Activated naive CD8-positive, alpha-beta T cell treated with anti-CD3 and anti-CD28 coated beads, Interleukin-2, amount 10 ng/mL, durations not matched to agents 7 days and 5 days (primary cell): ENCODE measurements at regions not wholly inside any gene's neighbourhood (a gene's known extent, or its start where the extent isn't known, plus 50 kb on each side); places are given as distances from the start of the nearest gene placed in this dataset.

ENCODE experiments used
- ATAC-seq: fragments of 150-1000 bp; cut with Tn5 transposase; one replicate; pipeline ENCODE4 v1.10.0; 2021; ENCODE audit warnings: low read depth, moderate library complexity
- POLR2A ChIA-PET: fragments of 350-600 bp; sonication (Branson Sonifier 250); formaldehyde crosslinking; loops from one replicate; lab custom pipeline; 2021; ENCODE audit warnings: antibody characterized with exemption; lab: Charles Lee
- DNase-seq: peaks from one replicate; pipeline ENCODE4 v3.0.0; 2021
- H3K27ac Mint-ChIP-seq: one replicate; pipeline ENCODE4 v1.8.0; 2022; ENCODE audit warnings: mild to moderate bottlenecking, mixed read lengths
- H3K27me3 Mint-ChIP-seq: one replicate; pipeline ENCODE4 v1.8.0; 2022; ENCODE audit warnings: mild to moderate bottlenecking, moderate library complexity, mixed read lengths
- H3K36me3 Mint-ChIP-seq: one replicate; pipeline ENCODE4 v1.8.0; 2021; ENCODE audit warnings: mild to moderate bottlenecking, mixed read lengths
- H3K4me1 Mint-ChIP-seq: one replicate; pipeline ENCODE4 v1.8.0; 2021; ENCODE audit warnings: mixed read lengths
- H3K4me3 Mint-ChIP-seq: one replicate; pipeline ENCODE4 v1.8.0; 2022; ENCODE audit warnings: mild to moderate bottlenecking, moderate library complexity, mixed read lengths
- H3K9me3 Mint-ChIP-seq: one replicate; pipeline ENCODE4 v1.8.0; 2021; ENCODE audit warnings: mixed read lengths

DNA sequence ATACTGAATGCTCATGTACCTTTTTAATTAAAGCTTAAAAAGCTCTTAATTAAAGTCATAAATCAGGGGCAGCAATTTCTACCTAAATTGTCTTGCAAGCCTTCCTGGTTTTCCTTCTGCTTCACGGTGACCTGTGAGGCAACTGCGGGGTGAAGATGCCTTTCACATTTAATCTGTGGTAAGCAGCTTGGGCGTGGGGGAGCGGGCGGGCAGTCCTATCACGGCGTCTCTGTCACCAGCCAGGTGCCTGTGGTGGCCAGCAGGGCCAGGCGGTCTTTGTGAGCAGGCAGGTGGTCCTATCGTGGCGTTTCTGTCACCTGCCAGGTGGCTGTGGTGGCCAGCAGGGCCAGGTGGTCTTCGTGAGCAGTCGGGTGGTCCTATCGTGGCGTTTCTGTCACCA is 269.2 kb upstream of the PPP2R2D start:
- no peak for ATAC-seq
- Mint-ChIP-seq H3K36me3 (no peaks in the 10 kb centered on the region), H3K4me3 (no peak overlapping the region), H3K27ac (no peak overlapping the region), H3K27me3 (no peaks in the 10 kb centered on the region), H3K9me3 (no peaks in the 10 kb centered on the region), H3K4me1 (no peaks in the 10 kb centered on the region)
- POLR2A ChIA-PET, result no interaction called here
- DNase-seq, result no peak

DNA sequence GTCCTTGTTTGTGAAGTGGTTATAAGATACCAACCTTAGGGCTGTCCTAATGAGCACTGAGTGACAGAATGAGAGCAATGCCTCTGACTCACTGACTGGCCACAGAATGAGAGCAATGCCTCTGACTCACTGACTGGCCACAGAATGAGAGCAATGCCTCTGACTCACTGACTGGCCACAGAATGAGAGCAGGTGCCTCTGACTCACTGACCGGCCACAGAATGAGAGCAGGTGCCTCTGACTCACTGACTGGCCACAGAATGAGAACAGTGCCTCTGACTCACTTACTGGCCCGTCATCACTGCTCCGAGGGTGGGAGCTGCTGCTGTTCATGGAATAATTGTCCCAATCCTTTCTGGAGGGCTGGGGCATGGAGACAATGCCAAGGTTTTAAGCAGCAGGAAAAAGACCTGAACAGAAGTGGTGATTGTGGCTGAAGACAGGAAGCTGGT is 265.2 kb upstream of the PPP2R2D start:
- Mint-ChIP-seq H3K27me3 (no peaks in the 10 kb centered on the region), H3K4me3 (no peak overlapping the region), H3K36me3 (no peaks in the 10 kb centered on the region), H3K4me1 (no peaks in the 10 kb centered on the region), H3K9me3 (peaks cover 3% of the 10 kb centered on the region), H3K27ac (no peak overlapping the region)
- POLR2A ChIA-PET, result no interaction called here
- no peak for ATAC-seq
- no peak for DNase-seq

DNA sequence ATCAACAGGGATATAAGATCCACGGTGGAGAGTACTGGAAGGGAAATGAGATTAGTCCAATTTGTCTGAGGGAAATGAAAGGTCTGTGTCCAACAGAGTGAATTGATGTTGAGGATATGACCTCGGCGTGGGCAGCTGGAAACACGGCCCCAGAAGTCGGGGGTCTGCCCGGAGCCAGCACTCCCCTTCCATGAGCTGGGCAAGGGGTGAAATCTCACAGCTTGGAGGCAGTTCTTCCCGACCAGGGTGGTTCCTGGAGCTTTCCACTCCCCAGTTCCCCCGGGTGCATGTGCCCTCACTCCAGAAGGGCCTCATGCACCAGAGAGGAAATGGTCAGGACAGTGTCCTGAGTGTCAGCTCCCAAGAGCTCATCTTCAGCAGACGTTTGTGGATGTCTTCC is 264.7 kb upstream of the PPP2R2D start:
- no peak overlapping the region for H3K27ac Mint-ChIP-seq
- POLR2A ChIA-PET, result no interaction called here
- no peak overlapping the region for H3K4me3 Mint-ChIP-seq

DNA sequence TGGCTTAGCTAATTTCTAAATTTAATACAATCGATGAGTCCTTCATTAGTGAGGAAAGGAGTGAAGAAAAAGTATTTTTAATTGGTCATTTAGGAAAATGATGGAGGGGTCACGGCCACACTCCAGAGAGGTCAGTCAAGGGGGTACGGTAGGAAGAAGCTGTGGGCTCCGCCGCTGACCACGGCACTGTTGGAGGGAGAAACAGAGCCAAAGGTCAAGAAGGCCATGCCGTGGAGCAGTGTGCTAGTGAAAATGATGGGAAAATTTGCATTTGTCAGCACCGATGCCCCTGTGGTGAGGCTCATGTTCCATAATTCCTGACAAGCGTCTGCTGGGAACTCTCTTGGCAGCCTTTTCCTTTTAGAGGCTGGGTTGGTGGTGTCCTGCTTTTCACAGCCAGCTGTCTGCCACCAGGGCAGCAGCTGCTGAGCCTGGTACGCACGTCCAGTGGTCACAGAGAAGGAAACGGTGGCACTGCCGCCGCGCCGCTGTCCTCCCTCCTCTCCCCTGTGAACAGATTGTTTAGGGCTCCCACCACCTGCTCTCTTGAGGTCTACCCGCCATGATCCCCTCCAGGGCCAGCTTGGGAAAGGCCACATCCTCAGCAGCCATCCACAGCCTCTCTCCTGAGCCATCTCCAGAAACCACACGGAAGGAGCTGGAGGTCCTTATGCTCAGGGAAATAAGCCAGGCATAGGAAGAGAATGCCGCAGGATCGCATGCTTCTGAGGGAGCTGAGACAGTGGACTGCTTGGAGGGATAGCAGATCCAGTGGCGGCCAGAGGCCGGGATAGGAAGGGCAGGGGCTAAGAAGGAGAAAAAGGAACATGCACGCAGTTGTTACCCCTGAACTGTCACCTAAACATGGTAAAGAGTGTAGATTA is 263.7 kb upstream of the PPP2R2D start:
- peaks cover 3% of the 10 kb centered on the region for H3K4me1 Mint-ChIP-seq
- POLR2A ChIA-PET, result no interaction called here
- H3K4me3 Mint-ChIP-seq, result no peak overlapping the region
- peaks cover 3% of the 10 kb centered on the region for H3K9me3 Mint-ChIP-seq
- DNase-seq, result no peak
- ATAC-seq, result no peak
- H3K36me3 Mint-ChIP-seq, result no peaks in the 10 kb centered on the region
- H3K27ac Mint-ChIP-seq, result no peak overlapping the region
- no peaks in the 10 kb centered on the region for H3K27me3 Mint-ChIP-seq

More for the DNA sequence above, 264.7 kb upstream of the PPP2R2D start:
- Mint-ChIP-seq H3K27me3 (no peaks in the 10 kb centered on the region), H3K9me3 (peaks cover 3% of the 10 kb centered on the region), H3K4me1 (peaks cover 3% of the 10 kb centered on the region), H3K36me3 (no peaks in the 10 kb centered on the region)
- ATAC-seq (no peak), DNase-seq (no peak)

DNA sequence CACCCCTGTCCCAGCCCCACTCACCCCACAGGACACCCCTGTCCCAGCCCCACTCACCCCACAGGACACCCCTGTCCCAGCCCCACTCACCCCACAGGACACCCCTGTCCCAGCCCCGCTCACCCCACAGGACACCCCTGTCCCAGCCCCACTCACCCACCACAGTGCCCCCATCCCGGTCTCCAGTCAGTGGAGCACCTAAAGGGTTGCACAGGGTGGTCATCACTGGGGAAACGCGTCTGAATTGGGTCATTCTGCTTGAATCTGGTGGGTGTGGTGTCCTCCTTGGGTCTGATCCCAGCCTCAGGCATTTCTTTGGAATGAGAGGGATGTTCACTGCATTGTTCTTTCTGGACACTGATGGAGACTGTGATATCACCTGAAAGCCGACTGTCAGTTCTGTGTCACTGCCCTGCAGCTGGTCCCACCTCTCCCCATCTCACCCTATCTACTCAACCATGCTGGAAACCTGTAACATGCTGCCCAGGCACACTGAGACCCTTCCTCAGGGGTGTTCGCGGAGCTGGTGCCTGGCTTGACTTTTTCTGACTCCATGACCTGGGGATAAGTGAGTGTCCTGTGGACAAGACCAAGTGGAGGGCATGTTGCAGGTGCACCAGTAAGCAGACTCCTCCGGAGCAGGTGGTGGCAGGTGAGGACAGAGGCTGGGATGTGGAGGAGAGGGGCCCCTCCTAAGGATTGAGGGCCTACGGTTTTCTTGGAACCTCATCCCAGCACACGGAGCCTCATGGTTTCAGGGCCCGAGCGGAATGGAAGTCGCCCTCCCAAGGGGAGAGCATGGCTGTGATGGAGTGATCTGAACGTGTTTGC is 262.5 kb upstream of the PPP2R2D start:
- POLR2A ChIA-PET, result no interaction called here
- peaks cover 3% of the 10 kb centered on the region for H3K4me1 Mint-ChIP-seq
- no peak overlapping the region for H3K4me3 Mint-ChIP-seq
- DNase-seq, result no peak
- no peak overlapping the region for H3K27ac Mint-ChIP-seq
- no peaks in the 10 kb centered on the region for H3K36me3 Mint-ChIP-seq
- peaks cover 3% of the 10 kb centered on the region for H3K9me3 Mint-ChIP-seq
- H3K27me3 Mint-ChIP-seq, result no peaks in the 10 kb centered on the region
- no peak for ATAC-seq

DNA sequence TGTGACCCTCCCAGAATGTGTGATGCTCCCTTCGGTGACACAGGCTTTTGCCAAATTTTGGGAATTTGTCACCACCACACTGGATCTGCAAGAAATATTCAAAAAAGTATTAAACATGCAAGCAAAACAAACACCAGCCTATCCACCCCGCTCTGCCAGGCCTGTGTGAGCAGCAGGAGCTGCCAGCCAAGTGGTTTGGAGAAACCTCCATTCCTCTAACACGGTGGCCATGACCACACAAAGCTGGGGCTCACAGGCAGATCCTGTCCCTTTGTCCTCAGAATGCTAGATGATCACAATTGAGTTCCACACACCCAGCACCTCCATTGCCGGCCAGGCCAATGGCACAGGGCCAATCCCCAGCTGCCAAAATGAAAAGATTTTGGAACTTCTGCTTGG is 261.9 kb upstream of the PPP2R2D start:
- DNase-seq (no peak), ATAC-seq (no peak)
- Mint-ChIP-seq H3K27ac (no peak overlapping the region), H3K27me3 (no peaks in the 10 kb centered on the region), H3K4me1 (peaks cover 3% of the 10 kb centered on the region), H3K4me3 (no peak overlapping the region), H3K36me3 (no peaks in the 10 kb centered on the region), H3K9me3 (peaks cover 3% of the 10 kb centered on the region)
- POLR2A ChIA-PET, result no interaction called here

DNA sequence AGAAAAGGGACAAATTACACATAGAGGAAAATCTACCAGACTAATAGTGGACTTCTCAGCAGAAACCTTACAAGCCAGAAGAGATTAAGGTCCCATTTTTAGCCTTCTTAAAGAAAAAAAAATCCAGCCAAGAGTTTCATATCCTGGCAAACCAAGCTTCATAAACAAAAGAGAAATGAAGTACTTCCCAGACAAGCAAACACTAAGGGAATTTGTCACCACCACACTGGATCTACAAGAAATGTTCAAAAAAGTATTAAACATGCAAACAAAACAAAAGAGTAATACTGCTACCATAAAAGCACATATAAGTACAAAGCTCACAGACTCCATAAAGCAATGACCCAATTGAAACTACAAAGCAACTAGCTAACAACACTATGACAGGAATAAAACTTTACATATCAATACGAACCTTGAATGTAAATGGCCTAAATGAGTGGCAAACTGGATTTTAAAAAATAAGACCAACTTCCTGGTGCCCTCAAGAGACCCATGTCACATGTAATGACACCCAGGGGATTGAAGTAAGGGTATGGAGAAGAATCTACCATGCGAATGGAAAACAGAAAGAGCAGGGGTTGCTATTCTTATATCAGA is 260.7 kb upstream of the PPP2R2D start:
- DNase-seq, result no peak
- Mint-ChIP-seq H3K4me3 (no peak overlapping the region), H3K9me3 (peaks cover 3% of the 10 kb centered on the region), H3K36me3 (no peaks in the 10 kb centered on the region), H3K27me3 (no peaks in the 10 kb centered on the region), H3K27ac (no peak overlapping the region), H3K4me1 (peaks cover 3% of the 10 kb centered on the region)
- ATAC-seq, result no peak
- POLR2A ChIA-PET, result no interaction called here

DNA sequence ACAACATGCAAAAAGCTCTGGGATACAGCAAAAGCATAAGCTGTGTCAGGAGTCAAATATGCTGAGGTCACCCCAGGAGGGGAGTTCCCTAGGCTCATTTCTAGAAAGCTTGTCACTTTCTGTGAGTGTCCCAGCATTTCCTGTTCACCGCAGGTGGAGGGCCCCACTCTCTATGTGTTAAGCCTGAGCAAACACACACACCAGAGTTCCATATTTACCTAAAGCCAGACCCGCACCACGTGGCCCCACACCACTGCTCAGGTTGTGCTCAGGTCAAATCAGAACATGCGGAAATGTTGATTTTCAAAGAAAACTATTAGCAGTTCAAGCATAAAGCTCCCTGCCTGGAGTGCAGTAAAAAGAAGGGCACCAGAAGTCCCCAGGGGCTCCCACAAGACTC is 259.6 kb upstream of the PPP2R2D start:
- Mint-ChIP-seq H3K27ac (no peak overlapping the region), H3K4me1 (peaks cover 3% of the 10 kb centered on the region), H3K36me3 (no peaks in the 10 kb centered on the region), H3K9me3 (peaks cover 3% of the 10 kb centered on the region), H3K4me3 (no peak overlapping the region), H3K27me3 (no peaks in the 10 kb centered on the region)
- POLR2A ChIA-PET, result no interaction called here
- DNase-seq (no peak), ATAC-seq (no peak)

DNA sequence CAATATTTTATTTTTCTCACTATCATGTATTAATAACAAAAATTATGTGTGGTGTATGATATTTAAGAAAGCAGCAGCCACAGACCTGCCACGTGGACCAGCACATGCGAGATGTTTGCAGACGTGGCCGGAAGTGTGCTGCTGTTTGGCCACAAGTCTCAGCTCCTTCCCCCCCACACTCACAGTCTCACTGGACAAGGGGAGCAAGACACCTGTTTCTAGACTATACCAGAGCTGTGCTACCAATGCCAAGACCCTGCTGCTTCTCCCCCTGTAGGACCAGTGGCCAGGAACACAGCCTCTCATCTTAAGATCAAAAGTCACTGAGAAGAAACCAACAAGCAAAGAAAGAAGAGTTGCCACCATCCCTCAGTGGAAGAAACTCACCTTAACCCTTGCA is 258.9 kb upstream of the PPP2R2D start:
- no peak for DNase-seq
- Mint-ChIP-seq H3K4me3 (no peak overlapping the region), H3K27ac (no peak overlapping the region), H3K36me3 (no peaks in the 10 kb centered on the region), H3K27me3 (no peaks in the 10 kb centered on the region), H3K9me3 (peaks cover 3% of the 10 kb centered on the region), H3K4me1 (peaks cover 3% of the 10 kb centered on the region)
- POLR2A ChIA-PET, result no interaction called here
- ATAC-seq, result no peak

DNA sequence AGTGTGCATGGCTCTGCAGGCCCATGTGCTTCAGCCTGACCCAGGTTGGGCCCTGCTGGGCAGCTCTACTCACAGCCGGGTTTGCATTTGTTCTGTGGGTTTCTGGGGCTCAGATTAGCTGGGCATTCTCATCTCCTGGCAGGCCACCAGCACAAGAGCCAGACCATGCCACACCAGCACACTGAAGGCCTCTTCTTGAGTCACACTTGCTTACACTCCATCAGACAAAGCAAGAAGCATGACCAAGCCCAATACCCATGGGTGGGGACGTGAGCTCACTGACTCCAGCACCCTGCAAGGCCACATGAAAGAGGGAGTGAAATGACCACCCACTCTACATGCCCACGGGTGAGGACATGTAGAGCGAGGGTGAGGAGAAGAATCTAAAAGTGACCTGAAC is 257.8 kb upstream of the PPP2R2D start:
- Mint-ChIP-seq H3K36me3 (no peaks in the 10 kb centered on the region), H3K4me3 (no peak overlapping the region), H3K27me3 (no peaks in the 10 kb centered on the region), H3K27ac (no peak overlapping the region), H3K9me3 (peaks cover 3% of the 10 kb centered on the region), H3K4me1 (peaks cover 3% of the 10 kb centered on the region)
- ATAC-seq (no peak), DNase-seq (no peak)
- POLR2A ChIA-PET, result no interaction called here

DNA sequence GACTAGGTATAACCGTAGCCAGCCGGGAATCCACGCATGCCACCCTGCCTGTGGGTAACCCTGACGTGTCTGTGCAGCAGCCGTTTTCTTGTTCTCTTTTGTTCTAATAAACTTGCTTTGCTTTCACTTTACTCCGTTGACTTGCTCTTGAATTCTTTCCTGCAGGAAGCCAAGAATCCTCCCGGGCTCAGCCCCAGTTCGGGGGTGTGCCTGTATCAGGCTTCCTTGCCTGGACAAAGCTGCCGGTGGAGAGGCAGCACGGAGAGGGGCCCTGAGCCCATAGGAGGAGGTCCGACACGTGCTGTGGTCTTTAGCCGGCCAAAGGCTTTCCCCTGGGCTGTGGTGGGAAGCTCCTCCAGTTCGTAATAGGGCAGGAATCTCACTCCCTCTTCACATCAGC is 256.5 kb upstream of the PPP2R2D start:
- Mint-ChIP-seq H3K27ac (no peak overlapping the region), H3K27me3 (no peaks in the 10 kb centered on the region), H3K4me3 (no peak overlapping the region), H3K4me1 (peaks cover 3% of the 10 kb centered on the region), H3K9me3 (peaks cover 2% of the 10 kb centered on the region), H3K36me3 (no peaks in the 10 kb centered on the region)
- no peak for DNase-seq
- POLR2A ChIA-PET, result no interaction called here
- ATAC-seq, result no peak

DNA sequence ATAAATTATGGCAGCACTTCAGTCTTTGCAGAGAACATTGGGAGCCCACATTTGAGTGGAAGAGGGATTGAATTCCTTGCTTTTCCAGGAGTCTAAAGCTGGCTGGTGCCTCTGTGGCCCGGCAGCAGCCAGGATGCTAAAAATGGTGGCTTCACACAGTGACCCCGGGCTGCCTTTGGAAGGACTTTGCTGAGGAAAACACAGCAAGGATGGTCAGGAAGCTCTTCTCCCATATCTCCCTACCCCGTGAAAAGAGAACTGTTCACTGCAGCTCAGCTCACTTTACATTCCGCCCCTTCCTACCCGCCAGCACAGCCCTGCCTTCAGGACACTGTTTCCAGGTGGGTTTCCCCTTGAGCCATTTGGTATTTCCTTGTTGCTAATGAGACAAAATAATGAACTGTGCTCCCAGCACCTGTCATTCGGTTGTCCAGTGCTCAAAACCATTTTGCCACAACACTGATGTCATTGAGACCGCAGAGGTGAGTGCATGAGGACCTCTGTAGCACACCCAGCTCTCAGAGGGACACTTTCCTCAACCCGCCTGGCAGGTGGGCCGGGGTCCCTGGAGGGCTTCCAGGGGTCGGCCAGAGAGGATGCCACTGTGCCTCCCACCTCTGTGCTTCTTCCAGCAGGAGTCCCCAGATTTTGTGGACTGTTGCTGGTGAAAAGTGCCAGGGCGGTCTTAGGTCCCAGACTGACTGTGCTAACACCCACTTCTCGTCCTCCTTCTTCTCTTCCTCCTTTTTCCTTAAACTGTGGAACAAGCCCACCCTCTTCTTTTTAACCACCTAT is 255.7 kb upstream of the PPP2R2D start:
- H3K27me3 Mint-ChIP-seq, result no peaks in the 10 kb centered on the region
- H3K27ac Mint-ChIP-seq, result no peak overlapping the region
- no peaks in the 10 kb centered on the region for H3K36me3 Mint-ChIP-seq
- H3K4me3 Mint-ChIP-seq, result no peak overlapping the region
- POLR2A ChIA-PET, result no interaction called here
- DNase-seq, result no peak
- ATAC-seq, result no peak
- peaks cover 3% of the 10 kb centered on the region for H3K4me1 Mint-ChIP-seq
- peaks cover 2% of the 10 kb centered on the region for H3K9me3 Mint-ChIP-seq

DNA sequence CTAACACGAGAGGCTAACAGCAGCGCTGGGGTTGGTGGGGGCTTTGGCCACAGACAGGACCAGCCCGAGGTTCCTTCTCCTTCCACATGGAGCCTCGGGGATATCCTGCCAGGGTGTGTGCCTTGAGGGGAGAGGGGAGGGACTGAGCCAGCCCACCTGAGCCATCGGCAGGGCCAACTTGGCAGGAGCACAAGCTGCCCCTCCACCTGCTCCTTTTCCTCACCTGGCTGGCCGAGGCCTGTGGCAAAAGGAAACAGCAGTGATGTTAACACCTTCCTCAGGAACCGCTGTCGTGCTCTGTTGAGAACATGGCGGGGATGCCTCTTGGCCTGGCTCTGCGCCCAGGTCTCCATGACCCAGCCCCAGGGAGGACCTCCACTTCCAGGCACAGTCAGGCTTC is 255.1 kb upstream of the PPP2R2D start:
- H3K27me3 Mint-ChIP-seq, result no peaks in the 10 kb centered on the region
- no peaks in the 10 kb centered on the region for H3K36me3 Mint-ChIP-seq
- POLR2A ChIA-PET, result no interaction called here
- H3K4me1 Mint-ChIP-seq, result peaks cover 2% of the 10 kb centered on the region
- no peak overlapping the region for H3K27ac Mint-ChIP-seq
- no peaks in the 10 kb centered on the region for H3K9me3 Mint-ChIP-seq
- ATAC-seq (no peak), DNase-seq (no peak)
- no peak overlapping the region for H3K4me3 Mint-ChIP-seq
